DND-41 (cell line): ENCODE measurements at regions not wholly inside any gene's neighbourhood (a gene's known extent, or its start where the extent isn't known, plus 50 kb on each side); places are given as distances from the start of the nearest gene placed in this dataset.
"Not testable (repeated sequence)": the region's sequence is repeated elsewhere in the genome, so short reads cannot be mapped to it uniquely, and the experiment has no call there.

Source experiments
- ATAC-seq: fragments of 200-7000 bp; cut with Tn5 transposase; 3 replicates; pipeline ENCODE4 v1.9.1; 2021; ENCODE audit warnings: low read depth; ENCODE audit not compliant: insufficient read depth
- DNase-seq: peaks from one replicate; pipeline ENCODE4 v3.0.0-alpha.2; 2020
- H2AFZ ChIP-seq: 2 replicates; pipeline ENCODE4 v1.6.0; 2012; ENCODE audit warnings: low read depth, low read length
- H3K27ac ChIP-seq: 2 replicates; pipeline ENCODE4 v1.5.1; 2012; ENCODE audit warnings: low read length, inconsistent platforms
- H3K27me3 ChIP-seq: fragments of 200-600 bp; sonication (generic); 2 replicates; pipeline ENCODE4 v1.6.0; 2012; ENCODE audit warnings: low read length, mild to moderate bottlenecking, inconsistent platforms; ENCODE audit not compliant: insufficient read depth, poor library complexity
- H3K36me3 ChIP-seq: 2 replicates; pipeline ENCODE4 v1.5.1; 2012; ENCODE audit warnings: low read length, inconsistent platforms; ENCODE audit not compliant: insufficient read depth
- H3K4me1 ChIP-seq: 2 replicates; pipeline ENCODE4 v1.5.1; 2012; ENCODE audit warnings: mild to moderate bottlenecking, low read length; ENCODE audit not compliant: insufficient read depth
- H3K4me2 ChIP-seq: 2 replicates; pipeline ENCODE4 v1.6.0; 2012; ENCODE audit warnings: mild to moderate bottlenecking, moderate library complexity, low read length, inconsistent platforms; ENCODE audit not compliant: insufficient read depth
- H3K4me3 ChIP-seq, 2 experiments: fragments of 200-600 bp in 1 of 2; shearing (Covaris generic) in 1 of 2; 2 replicates each; pipeline ENCODE4 v1.5.1; 2012 to 2016; ENCODE audit warnings: inconsistent platforms in 2 of 2, low read length in 2 of 2, mild to moderate bottlenecking in 2 of 2, low read depth in 1 of 2, moderate library complexity in 1 of 2
- H3K79me2 ChIP-seq: 2 replicates; pipeline ENCODE4 v1.6.0; 2012; ENCODE audit warnings: low read length, inconsistent platforms; ENCODE audit not compliant: insufficient read depth
- H3K9ac ChIP-seq: 2 replicates; pipeline ENCODE4 v1.6.0; 2012; ENCODE audit warnings: low read depth, mild to moderate bottlenecking, inconsistent platforms, low read length, moderate library complexity
- H3K9me3 ChIP-seq: 2 replicates; pipeline ENCODE4 v1.5.1; 2012; ENCODE audit warnings: low read length, moderate library complexity, mild to moderate bottlenecking, inconsistent platforms; ENCODE audit not compliant: insufficient read depth, severe bottlenecking
- H4K20me1 ChIP-seq: 2 replicates; pipeline ENCODE4 v1.6.0; 2012; ENCODE audit warnings: low read length; ENCODE audit not compliant: insufficient read depth
- EZH2 ChIP-seq: IDR thresholded peaks from 3 replicates; pipeline ENCODE4 v1.6.1; 2012; ENCODE audit warnings: borderline replicate concordance, low read depth, mild to moderate bottlenecking, moderate library complexity, low read length, inconsistent platforms; ENCODE audit not compliant: severe bottlenecking
- TF ChIP-seq, protein P1 (sequence below): IDR thresholded peaks from 2 replicates; pipeline ENCODE4 v1.5.1; 2012; ENCODE audit warnings: borderline replicate concordance, low read length, moderate library complexity, mild to moderate bottlenecking; ENCODE audit not compliant: poor library complexity, severe bottlenecking; ENCODE audit errors: extremely low read depth

DNA sequence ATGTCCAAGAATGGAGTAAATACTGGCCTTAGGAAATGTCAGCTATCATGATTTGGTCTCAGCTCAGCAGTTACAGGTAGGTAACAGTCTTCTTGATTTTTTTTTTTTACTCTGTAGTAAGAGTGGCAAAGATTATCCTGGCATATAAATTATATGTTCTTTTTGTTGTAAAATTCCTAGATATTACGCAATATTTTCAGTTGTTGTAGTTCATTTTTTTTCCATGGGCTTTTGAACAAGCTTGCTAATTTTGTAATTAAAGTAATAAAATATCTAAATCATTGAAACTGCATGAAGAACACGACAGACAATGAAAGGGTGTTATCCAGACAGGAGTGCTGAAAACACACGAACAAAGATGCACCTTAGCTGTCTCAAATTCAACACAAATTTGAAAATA lies 249.4 kb downstream of the PRDM9 start:
- Histone ChIP-seq H3K27ac (no peak overlapping the region), H3K4me1 (no peaks in the 10 kb centered on the region), H3K27me3 (no peaks in the 10 kb centered on the region), H3K4me2 (no peak overlapping the region), H2AFZ (no peak overlapping the region), H3K9me3 (no peaks in the 10 kb centered on the region), H4K20me1 (no peaks in the 10 kb centered on the region), H3K9ac (no peak overlapping the region), H3K36me3 (no peaks in the 10 kb centered on the region), H3K79me2 (no peaks in the 10 kb centered on the region), H3K4me3 (no peak overlapping the region)
- DNase-seq, result no peak
- no peak for ATAC-seq
- TF ChIP-seq EZH2, result no peak
- TF ChIP-seq, protein P1, sequence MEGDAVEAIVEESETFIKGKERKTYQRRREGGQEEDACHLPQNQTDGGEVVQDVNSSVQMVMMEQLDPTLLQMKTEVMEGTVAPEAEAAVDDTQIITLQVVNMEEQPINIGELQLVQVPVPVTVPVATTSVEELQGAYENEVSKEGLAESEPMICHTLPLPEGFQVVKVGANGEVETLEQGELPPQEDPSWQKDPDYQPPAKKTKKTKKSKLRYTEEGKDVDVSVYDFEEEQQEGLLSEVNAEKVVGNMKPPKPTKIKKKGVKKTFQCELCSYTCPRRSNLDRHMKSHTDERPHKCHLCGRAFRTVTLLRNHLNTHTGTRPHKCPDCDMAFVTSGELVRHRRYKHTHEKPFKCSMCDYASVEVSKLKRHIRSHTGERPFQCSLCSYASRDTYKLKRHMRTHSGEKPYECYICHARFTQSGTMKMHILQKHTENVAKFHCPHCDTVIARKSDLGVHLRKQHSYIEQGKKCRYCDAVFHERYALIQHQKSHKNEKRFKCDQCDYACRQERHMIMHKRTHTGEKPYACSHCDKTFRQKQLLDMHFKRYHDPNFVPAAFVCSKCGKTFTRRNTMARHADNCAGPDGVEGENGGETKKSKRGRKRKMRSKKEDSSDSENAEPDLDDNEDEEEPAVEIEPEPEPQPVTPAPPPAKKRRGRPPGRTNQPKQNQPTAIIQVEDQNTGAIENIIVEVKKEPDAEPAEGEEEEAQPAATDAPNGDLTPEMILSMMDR, result no peak

DNA sequence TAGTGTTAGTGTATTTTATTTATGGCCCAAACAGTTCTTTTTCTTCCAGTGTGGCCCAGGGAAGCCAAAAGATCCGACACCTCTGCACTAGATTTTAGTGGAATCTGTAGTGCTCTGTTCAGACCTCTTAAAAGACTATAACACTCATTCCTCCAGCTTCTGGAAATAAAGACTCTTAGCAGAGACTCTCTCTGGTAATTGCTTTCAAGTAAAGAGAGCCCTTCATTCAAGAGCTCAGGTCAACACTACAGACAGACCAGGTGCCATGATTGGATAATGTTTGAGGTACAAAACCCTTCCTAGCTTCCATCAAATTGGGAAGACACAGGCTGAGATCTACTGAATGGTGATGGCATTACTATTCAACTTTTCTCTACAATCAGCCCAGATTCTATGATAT lies 255.8 kb downstream of the PRDM9 start:
- ATAC-seq (no peak), DNase-seq (no peak)
- TF ChIP-seq, protein P1, result no peak
- TF ChIP-seq EZH2, result no peak

DNA sequence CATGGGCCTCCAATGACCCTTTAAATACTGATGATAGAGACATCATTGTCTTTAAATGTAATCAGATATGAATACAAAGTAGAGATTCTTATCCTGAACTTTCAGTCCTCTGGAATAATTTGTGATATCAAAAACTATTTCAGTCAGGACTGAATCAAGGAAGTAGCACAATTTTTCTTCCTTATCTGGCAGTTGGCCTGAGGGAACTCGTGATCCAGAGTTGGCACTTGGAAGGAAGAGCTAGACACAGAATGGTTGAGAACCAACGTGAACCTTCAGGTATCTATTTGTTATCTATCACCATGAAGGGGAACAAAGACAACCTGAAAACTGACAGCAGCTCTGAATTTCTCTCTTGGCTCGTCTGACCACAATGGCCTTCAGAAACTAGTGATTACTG lies 269.3 kb downstream of the PRDM9 start:
- Histone ChIP-seq H3K4me2 (no peak overlapping the region), H3K4me1 (no peaks in the 10 kb centered on the region), H3K4me3 (no peak overlapping the region), H3K27me3 (no peaks in the 10 kb centered on the region), H3K9me3 (no peaks in the 10 kb centered on the region), H3K79me2 (no peaks in the 10 kb centered on the region), H2AFZ (no peak overlapping the region), H4K20me1 (no peaks in the 10 kb centered on the region), H3K27ac (no peak overlapping the region), H3K9ac (no peak overlapping the region), H3K36me3 (no peaks in the 10 kb centered on the region)
- ATAC-seq (no peak), DNase-seq (no peak)
- TF ChIP-seq, protein P1, result no peak
- TF ChIP-seq EZH2, result no peak

More for the DNA sequence above, 255.8 kb downstream of the PRDM9 start:
- Histone ChIP-seq H3K4me1 (no peaks in the 10 kb centered on the region), H3K36me3 (no peaks in the 10 kb centered on the region), H2AFZ (no peak overlapping the region), H3K79me2 (no peaks in the 10 kb centered on the region), H3K4me3 (no peak overlapping the region), H4K20me1 (no peaks in the 10 kb centered on the region), H3K9me3 (no peaks in the 10 kb centered on the region), H3K27ac (no peak overlapping the region), H3K9ac (no peak overlapping the region), H3K4me2 (no peak overlapping the region), H3K27me3 (no peaks in the 10 kb centered on the region)

DNA sequence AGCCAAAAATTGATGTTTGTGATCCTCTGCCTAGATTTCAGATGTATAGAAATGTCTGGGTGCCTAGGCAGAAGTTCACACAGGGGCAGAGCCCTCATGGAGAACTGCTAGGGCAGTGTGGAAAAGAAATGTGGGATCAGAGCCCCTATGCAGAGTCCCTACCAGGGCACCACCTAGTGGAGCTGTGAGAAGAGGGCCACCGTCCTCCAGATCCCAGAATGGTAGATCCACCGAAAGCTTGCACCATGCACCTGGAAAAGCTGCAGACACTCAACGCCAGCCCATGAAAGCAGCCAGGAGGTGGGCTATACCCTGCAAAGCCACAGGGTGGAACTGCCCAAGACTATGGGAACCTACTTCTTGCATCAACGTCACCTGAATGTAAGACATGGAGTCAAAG lies 292.9 kb downstream of the PRDM9 start:
- not testable (repeated sequence) for H3K9me3 ChIP-seq, H3K4me1 ChIP-seq, H4K20me1 ChIP-seq, H3K9ac ChIP-seq, H3K79me2 ChIP-seq, H3K27ac ChIP-seq, H3K4me2 ChIP-seq, H3K4me3 ChIP-seq, H3K36me3 ChIP-seq, ATAC-seq, H2AFZ ChIP-seq, H3K27me3 ChIP-seq, DNase-seq
